ENCODE measurements at regions not wholly inside any gene's neighbourhood (a gene's known extent, or its start where the extent isn't known, plus 50 kb on each side); places are given as distances from the start of the nearest gene placed in this dataset.

GRCh38 chr11:69358398-69359020 is 64.6 kb downstream of the MYEOV start:
- 0 out of 2 replicates have a peak, but pooled peaks cover 4% of the 10 kb centered on the region for H3K36me3 Mint-ChIP-seq
- ATAC-seq = no peak
- no peak for TF ChIP-seq ZNF121 (CRISPR knock-in tag; IDR thresholded peaks at IDR 0.05)
- no peak for TF ChIP-seq JUN (CRISPR knock-in tag; IDR thresholded peaks at IDR 0.05)
- TF ChIP-seq GABPB1 (CRISPR knock-in tag; IDR thresholded peaks at IDR 0.05) = no peak
- TF ChIP-seq TCF7 (CRISPR knock-in tag; IDR thresholded peaks at IDR 0.05; ENCODE audit: low read depth) = no peak
- TF ChIP-seq KAT7 (CRISPR knock-in tag; IDR thresholded peaks at IDR 0.05; ENCODE audit: borderline replicate concordance) = no peak
- no peak for TF ChIP-seq ATF2 (CRISPR knock-in tag; IDR thresholded peaks at IDR 0.05; ENCODE audit: borderline replicate concordance, low read depth)
- no peak for TF ChIP-seq TEAD1 (CRISPR knock-in tag; IDR thresholded peaks at IDR 0.05)
- no peak for TF ChIP-seq NR3C1 (CRISPR knock-in tag; conservative IDR thresholded peaks at IDR 0.05; ENCODE audit: low read depth)
- no peak for TF ChIP-seq NFYB (CRISPR knock-in tag; conservative IDR thresholded peaks at IDR 0.05; ENCODE audit: low read depth)
- no peak for TF ChIP-seq CDX4 (CRISPR knock-in tag; IDR thresholded peaks at IDR 0.05; ENCODE audit: borderline replicate concordance)
- no peak for TF ChIP-seq HMGXB4 (CRISPR knock-in tag; IDR thresholded peaks at IDR 0.05)
- no peak for TF ChIP-seq CREM (CRISPR knock-in tag; IDR thresholded peaks at IDR 0.05)
- no peak for TF ChIP-seq ETV6 (CRISPR knock-in tag; IDR thresholded peaks at IDR 0.05)
- TF ChIP-seq E2F4 (CRISPR knock-in tag; IDR thresholded peaks at IDR 0.05; ENCODE audit: borderline replicate concordance, low read depth) = no peak
- no peak for TF ChIP-seq ERG (CRISPR knock-in tag; IDR thresholded peaks at IDR 0.05)
- no peak for TF ChIP-seq CBFB (CRISPR knock-in tag; IDR thresholded peaks at IDR 0.05; ENCODE audit: low read depth)
- TF ChIP-seq ZNF512 (CRISPR knock-in tag; IDR thresholded peaks at IDR 0.05; ENCODE audit: borderline replicate concordance) = no peak
- no peak for DNase-seq (ENCODE audit: low spot score)
- no peak overlapping the region for H3K27ac Mint-ChIP-seq
- ChIA-PET POLR2A (no interaction called here), CTCF (no interaction called here)
- H3K9me3 Mint-ChIP-seq = peaks cover 14% of the 10 kb centered on the region
- no peak overlapping the region for H3K4me3 Mint-ChIP-seq
- peaks cover 5% of the 10 kb centered on the region; the same call in 1 of the 2 replicates for H3K4me1 Mint-ChIP-seq
- H3K27me3 Mint-ChIP-seq (ENCODE audit: low read depth) = no peaks in the 10 kb centered on the region
